Esophagus mucosa (tissue), 1 donor: ENCODE measurements at regions not wholly inside any gene's neighbourhood (a gene's known extent, or its start where the extent isn't known, plus 50 kb on each side); places are given as distances from the start of the nearest gene placed in this dataset.

Experiments
- ATAC-seq: fragments of 200-7000 bp; cut with Tn5 transposase; one replicate; pipeline ENCODE4 v1.9.1; 2020
- donor health status: DM: yes; HTN: yes; CAD: no.

GRCh38 chr2:30310371-30310770, 79.0 kb downstream of the LBH start:
- no peak for ATAC-seq

- ATAC-seq: no peak
Measured at GRCh38 chr2:30310955-30311354, 79.6 kb downstream of the LBH start.

GRCh38 chr2:30311711-30312110, 80.4 kb downstream of the LBH start:
- ATAC-seq: no peak

GRCh38 chr2:30312916-30313315, 81.6 kb downstream of the LBH start:
- ATAC-seq: no peak

DNA sequence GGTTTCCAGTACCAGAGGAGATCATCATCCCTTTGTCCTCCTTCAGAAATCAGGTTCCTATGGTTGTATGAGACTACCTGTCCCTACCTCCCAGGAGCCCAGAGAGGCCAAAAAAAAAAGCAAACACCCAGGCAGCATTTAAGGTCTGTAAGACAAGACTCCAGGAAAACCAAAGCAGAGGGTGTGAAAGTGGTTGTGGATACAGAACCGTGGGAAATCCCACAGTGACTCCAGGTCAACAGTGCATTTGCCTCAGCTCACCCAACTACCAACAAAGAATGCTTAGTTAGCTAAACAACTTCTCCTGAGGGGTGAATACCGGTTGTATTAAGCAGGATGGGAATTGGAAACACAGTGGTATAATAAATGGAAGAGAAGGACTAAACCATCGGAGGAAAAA, 83.6 kb downstream of the LBH start:
- ATAC-seq: no peak

DNA sequence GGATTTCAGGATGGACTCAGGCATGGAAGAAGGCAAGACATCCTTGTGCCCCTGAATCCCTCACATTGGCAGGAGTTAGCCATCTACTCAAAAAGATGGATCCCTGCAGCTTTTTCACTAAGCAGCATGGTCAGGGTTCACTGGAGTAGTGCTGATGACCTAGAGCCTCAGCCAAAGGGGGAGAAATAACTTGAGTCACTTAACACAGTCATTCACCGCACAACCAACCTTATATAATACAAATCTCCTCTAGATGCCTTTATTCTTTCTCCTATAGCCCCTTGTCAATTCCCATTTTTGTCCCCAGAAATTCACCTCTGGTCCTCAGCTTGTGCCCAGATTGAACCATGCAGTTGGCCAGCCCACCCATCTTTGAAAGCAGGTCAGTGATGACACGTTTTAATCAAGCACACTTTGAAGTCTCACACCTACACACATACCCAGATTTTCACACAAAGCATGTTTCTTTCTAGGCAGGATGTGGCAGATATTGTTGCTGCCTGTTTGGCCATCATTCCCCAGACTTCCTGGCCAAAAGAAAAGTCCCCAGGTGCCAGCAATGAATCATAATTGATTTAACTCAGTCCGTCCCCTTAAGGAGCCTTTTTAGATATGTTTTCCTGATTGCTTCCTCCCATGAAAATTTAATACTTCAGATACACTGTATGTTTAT, 84.2 kb downstream of the LBH start:
- ATAC-seq: no peak

GRCh38 chr2:30316408-30316807, 85.1 kb downstream of the LBH start:
- no peak for ATAC-seq

- ATAC-seq: no peak
Measured at GRCh38 chr2:30318987-30319782, 87.9 kb downstream of the LBH start.

GRCh38 chr2:30321466-30321865, 90.1 kb downstream of the LBH start:
- ATAC-seq: peak; percentile 27

DNA sequence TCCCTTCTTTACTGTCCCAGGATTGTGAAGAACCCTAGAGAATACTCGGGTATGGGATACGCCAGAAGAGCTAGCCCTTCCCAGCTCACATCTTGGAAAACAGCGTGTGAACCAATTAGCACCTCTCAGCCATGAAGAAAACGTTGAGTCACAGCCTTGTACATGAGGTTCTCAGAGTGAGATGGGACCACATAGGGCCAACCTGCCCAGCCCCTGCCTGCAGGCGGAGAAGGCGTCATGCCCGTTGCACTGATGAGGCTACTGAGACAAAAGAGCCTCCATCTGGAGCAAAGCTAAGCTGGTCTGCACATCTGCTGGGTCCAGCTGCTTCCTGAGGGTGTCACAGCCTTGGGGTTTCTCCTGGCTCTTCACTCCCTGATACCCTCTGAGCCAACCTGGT, 92.2 kb downstream of the LBH start:
- no peak for ATAC-seq

DNA sequence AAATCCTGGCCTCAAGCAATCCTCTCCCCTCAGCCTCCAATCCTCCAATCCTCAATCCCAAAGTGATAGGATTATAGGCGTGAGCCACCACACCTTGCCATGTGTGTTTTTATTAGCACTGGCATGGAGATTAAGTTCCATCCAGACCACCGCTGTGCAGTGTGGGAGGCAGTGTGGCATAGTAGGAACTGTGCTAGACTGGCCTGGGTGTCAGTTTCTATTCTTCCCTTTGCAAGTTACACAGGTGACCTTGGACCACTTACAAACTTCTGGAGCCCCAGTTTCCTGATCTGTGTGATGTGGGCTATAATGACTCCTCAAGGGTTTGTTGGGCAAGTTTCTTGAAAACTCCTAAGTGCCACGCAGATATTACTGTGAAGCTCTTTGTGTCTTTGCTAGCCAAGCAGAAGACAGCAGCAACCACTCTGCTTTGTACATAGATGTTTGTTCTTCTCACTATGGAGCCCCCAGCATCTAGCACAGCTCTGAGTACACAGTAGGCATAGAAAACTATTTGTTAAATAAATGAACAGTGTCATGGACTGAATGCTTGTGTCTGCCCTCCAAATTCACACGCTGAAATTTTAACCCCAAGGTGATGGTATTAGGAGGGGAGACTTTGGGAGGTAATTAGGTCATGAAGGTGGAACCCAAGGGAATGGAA, 93.0 kb downstream of the LBH start:
- ATAC-seq: no peak

DNA sequence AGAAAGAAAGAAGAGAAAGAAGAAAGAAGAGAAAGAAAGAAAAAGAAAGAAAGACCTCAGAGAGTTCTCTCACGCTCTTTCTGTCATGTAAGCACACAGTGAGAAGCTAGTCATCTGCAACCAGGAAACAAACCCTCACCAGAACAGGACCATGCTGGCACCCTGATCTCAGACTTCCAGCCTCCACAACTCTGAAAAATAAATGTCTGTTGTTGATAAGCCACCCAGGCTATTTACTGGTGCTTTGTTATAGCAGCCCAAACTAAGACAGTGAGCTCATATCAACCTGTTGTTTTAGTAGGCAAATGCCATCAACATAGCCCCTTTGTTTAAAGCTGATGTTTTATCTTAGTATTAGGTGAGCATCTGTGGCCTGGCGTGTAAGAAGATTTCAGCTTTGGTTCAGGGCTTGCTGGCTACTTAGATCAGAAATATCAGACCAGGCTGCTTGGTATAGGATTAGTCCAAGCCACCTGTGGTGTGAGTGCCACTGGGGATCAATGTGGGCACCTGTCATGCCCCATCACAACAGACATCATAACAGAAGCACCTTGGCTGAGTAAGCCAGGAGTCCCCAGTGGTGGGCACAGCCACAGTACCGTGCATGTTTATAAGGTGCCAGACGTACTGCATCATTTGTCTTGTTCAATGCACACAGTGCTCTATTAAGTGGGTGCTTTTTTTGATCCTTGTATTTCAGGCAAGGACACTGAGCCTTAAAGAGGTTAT, 94.4 kb downstream of the LBH start:
- ATAC-seq: peak; percentile 25

GRCh38 chr2:30326497-30326896, 95.2 kb downstream of the LBH start:
- ATAC-seq: no peak

GRCh38 chr2:30331038-30331437, 99.7 kb downstream of the LBH start:
- ATAC-seq: no peak

- ATAC-seq: no peak
Measured at GRCh38 chr2:30331869-30332268, 100.5 kb downstream of the LBH start.

DNA sequence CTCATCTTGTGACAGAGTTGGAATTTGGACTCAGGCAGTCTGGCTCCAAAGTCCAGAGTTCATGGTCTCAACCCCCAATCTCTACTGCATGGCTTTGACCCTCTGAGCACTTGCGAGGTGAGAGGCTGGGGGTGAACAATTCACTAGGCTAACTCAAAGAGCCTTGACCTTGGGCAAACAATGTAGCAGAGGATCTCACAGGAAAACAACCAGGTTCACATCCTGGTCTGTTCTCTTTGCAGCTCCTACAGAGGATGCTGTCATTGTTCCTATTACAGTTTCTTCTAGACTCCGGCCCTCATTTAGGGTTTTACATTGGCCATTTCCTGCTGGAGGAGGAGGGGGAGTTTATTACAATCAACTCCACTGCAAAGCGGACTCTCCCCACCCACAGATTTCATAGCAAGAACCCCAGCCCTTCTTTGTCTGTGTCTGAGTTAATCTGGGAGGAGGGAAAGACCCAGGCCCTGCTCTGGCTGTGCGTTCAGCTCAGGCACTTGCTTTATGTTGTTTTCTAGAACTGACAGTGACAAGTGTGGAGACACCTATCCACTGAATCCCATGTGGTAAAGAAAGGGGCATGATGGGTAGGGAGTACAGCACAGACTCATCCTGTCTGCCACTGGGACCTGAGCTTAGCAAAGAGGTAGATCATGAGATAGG, 101.6 kb downstream of the LBH start:
- ATAC-seq: no peak

GRCh38 chr2:30334762-30335363, 103.5 kb downstream of the LBH start:
- no peak for ATAC-seq

GRCh38 chr2:30336084-30336483, 104.8 kb downstream of the LBH start:
- ATAC-seq: no peak

- peak; percentile 50 for ATAC-seq
Measured at GRCh38 chr2:30336978-30337841, 105.9 kb downstream of the LBH start.

GRCh38 chr2:30338475-30338874, 107.1 kb downstream of the LBH start:
- ATAC-seq: no peak

DNA sequence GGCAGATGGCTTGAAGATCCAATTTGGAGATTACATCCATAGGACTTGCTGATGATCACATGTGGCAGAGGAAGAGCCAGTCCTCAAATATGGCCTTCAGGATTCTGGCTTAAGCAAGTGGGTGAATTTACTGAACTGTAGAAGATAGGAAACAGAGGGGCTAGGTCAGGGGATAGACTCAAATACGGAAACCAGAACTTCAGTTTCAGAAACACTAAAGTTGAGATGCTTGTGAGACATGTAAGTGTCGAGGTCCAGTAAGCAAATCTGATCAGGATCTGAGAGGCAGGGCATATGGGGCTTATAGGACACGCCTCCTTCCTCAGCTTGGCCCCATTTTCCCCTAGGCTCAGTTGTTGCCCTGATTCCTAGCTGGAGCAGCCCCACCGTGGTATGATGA, 107.7 kb downstream of the LBH start:
- ATAC-seq: no peak
